HepG2 (cell line): ENCODE measurements at regions not wholly inside any gene's neighbourhood (a gene's known extent, or its start where the extent isn't known, plus 50 kb on each side); places are given as distances from the start of the nearest gene placed in this dataset.

ENCODE experiments used
- ATAC-seq: fragments of 200-7000 bp; cut with Tn5 transposase; 3 replicates; pipeline ENCODE4 v1.9.1; 2020; ENCODE audit warnings: mild to moderate bottlenecking, moderate library complexity
- BruUV-seq: library from RNA; stranded (reverse); fragments of 400-500 nt; replicated peaks from 2 replicates; lab custom pipeline; 2021; lab: Mats Ljungman, UMichigan
- CTCF ChIA-PET: fragments of 300-600 bp; formaldehyde crosslinking; extraction: SDS; loops from one replicate; lab custom pipeline; 2021; ENCODE audit warnings: low total read pairs, inconsistent platforms, low intra/inter-chr PET ratio; lab: Yijun Ruan, JAX
- POLR2A ChIA-PET: fragments of 350-600 bp; sonication (Branson Sonifier 250); formaldehyde crosslinking; loops from one replicate; lab custom pipeline; 2020; ENCODE audit warnings: antibody characterized with exemption, inconsistent platforms; lab: Yijun Ruan, JAX
- DNase-seq: peaks from one replicate; pipeline ENCODE4 v3.0.0-alpha.2; 2015; ENCODE audit warnings: low spot score
- FAIRE-seq: peaks from 3 replicates; lab custom pipeline; 2011; peaks lifted over from hg19 to GRCh38; lab: Jason Lieb, UNC
- H2AFZ ChIP-seq: one replicate; pipeline ENCODE4 v1.6.1; 2011; ENCODE audit warnings: low read length, inconsistent platforms
- H3K27ac ChIP-seq: fragments of 300-600 bp; 3 replicates; pipeline ENCODE4 v1.8.0; 2011; ENCODE audit warnings: mixed run types, mild to moderate bottlenecking, mixed read lengths, low read length, inconsistent platforms; ENCODE audit not compliant: insufficient read depth; ENCODE audit errors: extremely low read length
- H3K27me3 ChIP-seq, 2 experiments: fragments of 200-600 bp in 1 of 2; 2 replicates in 1 of 2; 3 replicates in 1 of 2; pipeline versions ENCODE4 v1.6.0 to v1.8.0; 2011; ENCODE audit warnings: low read length in 2 of 2, mild to moderate bottlenecking in 2 of 2, moderate library complexity in 2 of 2, inconsistent platforms in 1 of 2; ENCODE audit not compliant: insufficient read depth in 2 of 2, control insufficient read depth in 1 of 2
- H3K36me3 ChIP-seq, 2 experiments: fragments of 200-600 bp in 1 of 2; replicated peaks in 1 of 2; 2 replicates in 1 of 2; 3 replicates in 1 of 2; pipeline versions ENCODE4 v1.5.1 to v1.8.0; 2011; ENCODE audit warnings: low read length in 2 of 2, inconsistent platforms in 1 of 2; ENCODE audit not compliant: insufficient read depth in 2 of 2, control insufficient read depth in 1 of 2
- H3K4me1 ChIP-seq: 2 replicates; pipeline ENCODE4 v1.5.1; 2012; ENCODE audit warnings: low read length, inconsistent platforms; ENCODE audit not compliant: insufficient read depth
- H3K4me2 ChIP-seq: 2 replicates; pipeline ENCODE4 v1.6.0; 2011; ENCODE audit warnings: low read depth, low read length, inconsistent platforms
- H3K4me3 ChIP-seq, 3 experiments: fragments of 200-600 bp in 1 of 3; sonication (generic), shearing (Covaris generic) in 1 of 3; replicated peaks in 1 of 3; 2 replicates each; pipeline ENCODE4 v1.5.1; 2011 to 2016; ENCODE audit warnings: low read length in 3 of 3, inconsistent platforms in 2 of 3, low read depth in 2 of 3, mild to moderate bottlenecking in 2 of 3, control low read depth in 1 of 3, mixed read lengths in 1 of 3; ENCODE audit not compliant: insufficient read depth in 1 of 3
- H3K79me2 ChIP-seq: one replicate; pipeline ENCODE4 v1.6.1; 2011; ENCODE audit warnings: low read length, inconsistent platforms; ENCODE audit not compliant: insufficient read depth
- H3K9ac ChIP-seq: 2 replicates; pipeline ENCODE4 v1.6.0; 2011; ENCODE audit warnings: mild to moderate bottlenecking, low read depth, low read length, inconsistent platforms; ENCODE audit not compliant: insufficient read depth
- H3K9me3 ChIP-seq: 2 replicates; pipeline ENCODE4 v1.5.1; 2012; ENCODE audit warnings: mild to moderate bottlenecking, low read length
- H4K20me1 ChIP-seq: 2 replicates; pipeline ENCODE4 v1.6.0; 2011; ENCODE audit warnings: inconsistent platforms, mild to moderate bottlenecking, low read length, moderate library complexity; ENCODE audit not compliant: insufficient read depth
- ARID2 ChIP-seq: sonication (generic); formaldehyde crosslinking; IDR thresholded peaks from 2 replicates; pipeline ENCODE4 v1.8.1; 2022; ENCODE audit warnings: mild to moderate bottlenecking, missing genetic modification reagents, borderline replicate concordance
- NFYC ChIP-seq: IDR thresholded peaks from 2 replicates; pipeline ENCODE4 v1.6.1; 2016; ENCODE audit warnings: missing genetic modification reagents, missing compliant biosample characterization
- PAX8 ChIP-seq: sonication (generic); formaldehyde crosslinking; IDR thresholded peaks from 2 replicates; pipeline ENCODE4 v1.8.0; 2022; ENCODE audit warnings: mild to moderate bottlenecking, missing genetic modification reagents, borderline replicate concordance
- PHF21A ChIP-seq: sonication (generic); formaldehyde crosslinking; IDR thresholded peaks from 2 replicates; pipeline ENCODE4 v1.5.0; 2020; ENCODE audit warnings: mild to moderate bottlenecking, missing genetic modification reagents
- STAT5B ChIP-seq: sonication (generic); formaldehyde crosslinking; IDR thresholded peaks from 2 replicates; pipeline ENCODE4 v1.4.0; 2020; ENCODE audit warnings: missing genetic modification reagents
- ZNF24 ChIP-seq: fragments of 450-650 bp; IDR thresholded peaks from 2 replicates; pipeline ENCODE4 v1.6.1; 2017; ENCODE audit warnings: antibody characterized with exemption, mild to moderate bottlenecking
- WGBS: methylation state at CpG from one replicate; pipeline ENCODE4 v1.1.6; 2017; ENCODE audit warnings: low lambda C conversion rate; 5-methylcytosine and 5-hydroxymethylcytosine counted together
- in situ Hi-C: cut with HindIII; loops from 2 replicates; pipeline ENCODE4 v1.10.0; 2017; ENCODE audit warnings: low pct_unique_long_range_greater_than_20kb; ENCODE audit not compliant: extremely low pct_ligation_motif_present
- intact Hi-C: fragments of 100-400 bp; cut with micrococcal nuclease; formaldehyde crosslinking; loops from one replicate; pipeline ENCODE4 v1.10.0; 2022; ENCODE audit not compliant: unreplicated experiment
- TF ChIP-seq, protein P1 (sequence below), 2 experiments: sonication (generic) in 1 of 2; formaldehyde crosslinking in 1 of 2; IDR thresholded peaks; 2 replicates each; pipeline versions ENCODE4 v1.4.0 to v1.6.1; 2016 to 2020; ENCODE audit warnings: borderline replicate concordance in 1 of 2, low read depth in 1 of 2, mild to moderate bottlenecking in 1 of 2, missing genetic modification reagents in 1 of 2
- TF ChIP-seq, protein P2 (sequence below): sonication (generic); formaldehyde crosslinking; IDR thresholded peaks from 2 replicates; pipeline ENCODE4 v1.5.1; 2020; ENCODE audit warnings: mild to moderate bottlenecking, missing genetic modification reagents, borderline replicate concordance
- TF ChIP-seq, protein P3 (sequence below): sonication (generic); formaldehyde crosslinking; IDR thresholded peaks from 2 replicates; pipeline ENCODE4 v1.8.1; 2022; ENCODE audit warnings: low read depth, mild to moderate bottlenecking, missing genetic modification reagents

DNA sequence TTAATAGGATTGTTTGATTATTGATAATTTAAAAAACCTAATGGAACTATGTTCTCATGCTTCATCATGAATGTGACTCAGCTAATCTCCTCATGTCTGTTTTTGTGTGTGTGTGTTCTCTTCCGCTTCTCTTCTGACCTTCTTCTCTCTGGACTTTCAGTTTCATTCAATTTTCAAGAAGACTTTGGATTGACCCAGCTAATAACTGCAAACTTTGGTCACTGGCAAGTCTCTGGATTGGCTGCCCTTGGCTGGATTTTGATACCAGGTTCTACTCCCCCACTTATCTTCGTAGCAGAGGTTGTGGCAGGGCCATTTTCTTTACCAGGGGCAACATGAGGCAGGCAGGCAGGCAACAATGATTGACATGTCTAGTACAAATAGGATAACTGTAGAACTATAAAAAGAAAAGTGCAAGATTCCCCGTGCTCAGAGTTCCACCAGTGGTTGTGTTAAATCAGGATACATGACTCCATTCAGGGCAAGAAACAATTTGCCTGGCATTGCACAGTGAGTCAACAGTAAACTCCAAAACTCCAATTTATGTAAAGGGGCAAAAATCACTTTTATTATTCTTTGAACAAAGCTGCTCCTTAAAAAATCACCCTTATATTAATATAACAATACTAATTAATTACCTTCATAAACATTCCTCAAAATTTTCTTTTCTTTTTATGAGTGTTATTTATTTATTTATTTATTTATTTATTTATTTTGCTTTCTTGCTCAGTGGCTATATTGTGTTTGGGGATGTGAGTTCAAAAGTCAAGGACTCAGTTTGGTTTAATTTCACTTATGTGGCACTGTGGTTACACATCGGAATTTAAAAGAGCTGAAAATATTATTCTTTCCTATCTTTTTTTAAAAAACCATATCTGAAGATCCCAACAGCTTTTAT, 167.6 kb downstream of the RND3 start (continued):
- TF ChIP-seq, protein P1, sequence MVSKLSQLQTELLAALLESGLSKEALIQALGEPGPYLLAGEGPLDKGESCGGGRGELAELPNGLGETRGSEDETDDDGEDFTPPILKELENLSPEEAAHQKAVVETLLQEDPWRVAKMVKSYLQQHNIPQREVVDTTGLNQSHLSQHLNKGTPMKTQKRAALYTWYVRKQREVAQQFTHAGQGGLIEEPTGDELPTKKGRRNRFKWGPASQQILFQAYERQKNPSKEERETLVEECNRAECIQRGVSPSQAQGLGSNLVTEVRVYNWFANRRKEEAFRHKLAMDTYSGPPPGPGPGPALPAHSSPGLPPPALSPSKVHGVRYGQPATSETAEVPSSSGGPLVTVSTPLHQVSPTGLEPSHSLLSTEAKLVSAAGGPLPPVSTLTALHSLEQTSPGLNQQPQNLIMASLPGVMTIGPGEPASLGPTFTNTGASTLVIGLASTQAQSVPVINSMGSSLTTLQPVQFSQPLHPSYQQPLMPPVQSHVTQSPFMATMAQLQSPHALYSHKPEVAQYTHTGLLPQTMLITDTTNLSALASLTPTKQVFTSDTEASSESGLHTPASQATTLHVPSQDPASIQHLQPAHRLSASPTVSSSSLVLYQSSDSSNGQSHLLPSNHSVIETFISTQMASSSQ (IDR thresholded peaks at IDR 0.05; ENCODE audit: low read depth) = no peak
- TF ChIP-seq, protein P1 (CRISPR knock-in tag; IDR thresholded peaks at IDR 0.05; ENCODE audit: borderline replicate concordance) = no peak
- no peak for TF ChIP-seq NFYC (CRISPR knock-in tag)
- no peak for TF ChIP-seq ARID2 (CRISPR knock-in tag)
- no peak for TF ChIP-seq PHF21A (CRISPR knock-in tag)
- TF ChIP-seq ZNF24 = no peak

DNA sequence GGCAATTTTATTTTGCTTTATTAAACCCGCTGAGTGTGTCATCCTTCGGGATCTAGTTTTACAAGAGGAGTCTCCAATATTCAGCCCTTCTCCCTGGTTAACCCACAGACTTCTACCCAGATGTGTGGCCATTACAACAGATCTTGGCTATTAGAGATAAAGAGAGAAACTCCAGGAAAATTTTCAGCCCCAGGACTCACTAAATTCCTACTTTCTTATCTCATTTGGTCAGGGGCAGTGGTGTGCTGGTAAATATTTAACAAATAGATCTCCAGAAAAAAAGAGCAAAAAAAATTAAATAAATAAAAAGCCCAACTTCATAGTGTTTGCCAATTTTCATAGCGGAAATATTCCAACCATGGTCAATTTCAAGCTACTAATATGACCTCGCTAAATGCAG, 168.4 kb downstream of the RND3 start:
- no peaks in the 10 kb centered on the region for H3K4me1 ChIP-seq
- no peak overlapping the region for H3K9ac ChIP-seq
- POLR2A ChIA-PET = no interaction called here
- in situ Hi-C loops = no loop called here
- intact Hi-C loops = no loop called here
- DNase-seq (no peak), FAIRE-seq (no peak), ATAC-seq (no peak)
- no peaks in the 10 kb centered on the region for H3K36me3 ChIP-seq
- H4K20me1 ChIP-seq = no peaks in the 10 kb centered on the region
- no peaks in the 10 kb centered on the region for H3K27me3 ChIP-seq
- H3K79me2 ChIP-seq = no peaks in the 10 kb centered on the region
- H3K9me3 ChIP-seq = peaks cover 77% of the 10 kb centered on the region
- CTCF ChIA-PET = no interaction called here
- no peak overlapping the region for H3K4me3 ChIP-seq
- H3K27ac ChIP-seq = no peak overlapping the region
- 67% methylated on average over 4 of the region's 4 CpGs for WGBS
- H3K4me2 ChIP-seq = no peak overlapping the region
- BruUV-seq = no TSS peak
- H2AFZ ChIP-seq = no peak overlapping the region
- TF ChIP-seq STAT5B (CRISPR knock-in tag) (no peak), PAX8 (CRISPR knock-in tag) (no peak)
- TF ChIP-seq, protein P2, sequence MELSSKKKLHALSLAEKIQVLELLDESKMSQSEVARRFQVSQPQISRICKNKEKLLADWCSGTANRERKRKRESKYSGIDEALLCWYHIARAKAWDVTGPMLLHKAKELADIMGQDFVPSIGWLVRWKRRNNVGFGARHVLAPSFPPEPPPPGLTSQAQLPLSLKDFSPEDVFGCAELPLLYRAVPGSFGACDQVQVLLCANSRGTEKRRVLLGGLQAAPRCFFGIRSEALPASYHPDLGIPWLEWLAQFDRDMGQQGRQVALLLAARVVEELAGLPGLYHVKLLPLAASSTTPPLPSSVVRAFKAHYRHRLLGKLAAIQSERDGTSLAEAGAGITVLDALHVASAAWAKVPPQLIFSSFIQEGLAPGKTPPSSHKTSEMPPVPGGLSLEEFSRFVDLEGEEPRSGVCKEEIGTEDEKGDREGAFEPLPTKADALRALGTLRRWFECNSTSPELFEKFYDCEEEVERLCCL (CRISPR knock-in tag) = no peak
- TF ChIP-seq, protein P3, sequence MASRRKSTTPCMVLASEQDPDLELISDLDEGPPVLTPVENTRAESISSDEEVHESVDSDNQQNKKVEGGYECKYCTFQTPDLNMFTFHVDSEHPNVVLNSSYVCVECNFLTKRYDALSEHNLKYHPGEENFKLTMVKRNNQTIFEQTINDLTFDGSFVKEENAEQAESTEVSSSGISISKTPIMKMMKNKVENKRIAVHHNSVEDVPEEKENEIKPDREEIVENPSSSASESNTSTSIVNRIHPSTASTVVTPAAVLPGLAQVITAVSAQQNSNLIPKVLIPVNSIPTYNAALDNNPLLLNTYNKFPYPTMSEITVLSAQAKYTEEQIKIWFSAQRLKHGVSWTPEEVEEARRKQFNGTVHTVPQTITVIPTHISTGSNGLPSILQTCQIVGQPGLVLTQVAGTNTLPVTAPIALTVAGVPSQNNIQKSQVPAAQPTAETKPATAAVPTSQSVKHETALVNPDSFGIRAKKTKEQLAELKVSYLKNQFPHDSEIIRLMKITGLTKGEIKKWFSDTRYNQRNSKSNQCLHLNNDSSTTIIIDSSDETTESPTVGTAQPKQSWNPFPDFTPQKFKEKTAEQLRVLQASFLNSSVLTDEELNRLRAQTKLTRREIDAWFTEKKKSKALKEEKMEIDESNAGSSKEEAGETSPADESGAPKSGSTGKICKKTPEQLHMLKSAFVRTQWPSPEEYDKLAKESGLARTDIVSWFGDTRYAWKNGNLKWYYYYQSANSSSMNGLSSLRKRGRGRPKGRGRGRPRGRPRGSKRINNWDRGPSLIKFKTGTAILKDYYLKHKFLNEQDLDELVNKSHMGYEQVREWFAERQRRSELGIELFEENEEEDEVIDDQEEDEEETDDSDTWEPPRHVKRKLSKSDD (CRISPR knock-in tag) = no peak
